GM13977 (cell line): ENCODE measurements at regions not wholly inside any gene's neighbourhood (a gene's known extent, or its start where the extent isn't known, plus 50 kb on each side); places are given as distances from the start of the nearest gene placed in this dataset.
"Not testable (repeated sequence)": the region's sequence is repeated elsewhere in the genome, so short reads cannot be mapped to it uniquely, and the experiment has no call there.

Experiments used
- DNase-seq: peaks from one replicate; pipeline ENCODE4 v3.0.0; 2012; ENCODE audit warnings: low spot score
- in situ Hi-C: fragments of 300-500 bp; cut with MboI; formaldehyde crosslinking; loops from one replicate; pipeline ENCODE4 v1.12.0; 2022; ENCODE audit warnings: low sequenced_read_pairs, low pct_unique_long_range_greater_than_20kb, mixed read lengths, inconsistent platforms; ENCODE audit not compliant: unreplicated experiment
- TF ChIP-seq, protein P1 (sequence below): IDR thresholded peaks from 2 replicates; pipeline ENCODE4 v1.5.1; 2012; ENCODE audit warnings: mild to moderate bottlenecking, control low read depth; ENCODE audit not compliant: insufficient read depth; ENCODE audit errors: extremely low read depth, missing control alignments

DNA sequence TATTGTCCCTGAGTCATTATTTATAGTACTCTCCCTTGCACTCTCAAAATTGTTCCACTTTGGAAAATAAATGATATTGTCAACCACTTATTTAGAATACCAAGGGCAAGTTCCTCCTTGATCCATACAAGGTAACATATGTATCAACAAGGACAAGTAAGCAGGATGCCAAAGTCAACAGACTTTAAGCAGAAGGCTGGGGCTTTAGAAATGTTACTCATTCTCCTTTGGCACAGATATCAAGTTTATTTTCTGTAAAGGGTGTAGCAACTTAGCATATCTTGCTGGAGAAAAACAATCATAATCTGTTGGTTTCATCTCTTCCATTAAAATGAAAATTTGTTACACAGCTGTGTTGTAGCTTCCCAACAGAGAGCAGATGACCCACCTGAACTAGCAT is 248.7 kb upstream of the SLC30A5 start:
- TF ChIP-seq, protein P1, sequence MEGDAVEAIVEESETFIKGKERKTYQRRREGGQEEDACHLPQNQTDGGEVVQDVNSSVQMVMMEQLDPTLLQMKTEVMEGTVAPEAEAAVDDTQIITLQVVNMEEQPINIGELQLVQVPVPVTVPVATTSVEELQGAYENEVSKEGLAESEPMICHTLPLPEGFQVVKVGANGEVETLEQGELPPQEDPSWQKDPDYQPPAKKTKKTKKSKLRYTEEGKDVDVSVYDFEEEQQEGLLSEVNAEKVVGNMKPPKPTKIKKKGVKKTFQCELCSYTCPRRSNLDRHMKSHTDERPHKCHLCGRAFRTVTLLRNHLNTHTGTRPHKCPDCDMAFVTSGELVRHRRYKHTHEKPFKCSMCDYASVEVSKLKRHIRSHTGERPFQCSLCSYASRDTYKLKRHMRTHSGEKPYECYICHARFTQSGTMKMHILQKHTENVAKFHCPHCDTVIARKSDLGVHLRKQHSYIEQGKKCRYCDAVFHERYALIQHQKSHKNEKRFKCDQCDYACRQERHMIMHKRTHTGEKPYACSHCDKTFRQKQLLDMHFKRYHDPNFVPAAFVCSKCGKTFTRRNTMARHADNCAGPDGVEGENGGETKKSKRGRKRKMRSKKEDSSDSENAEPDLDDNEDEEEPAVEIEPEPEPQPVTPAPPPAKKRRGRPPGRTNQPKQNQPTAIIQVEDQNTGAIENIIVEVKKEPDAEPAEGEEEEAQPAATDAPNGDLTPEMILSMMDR: no peak
- in situ Hi-C loops: no loop called here
- no peak for DNase-seq

DNA sequence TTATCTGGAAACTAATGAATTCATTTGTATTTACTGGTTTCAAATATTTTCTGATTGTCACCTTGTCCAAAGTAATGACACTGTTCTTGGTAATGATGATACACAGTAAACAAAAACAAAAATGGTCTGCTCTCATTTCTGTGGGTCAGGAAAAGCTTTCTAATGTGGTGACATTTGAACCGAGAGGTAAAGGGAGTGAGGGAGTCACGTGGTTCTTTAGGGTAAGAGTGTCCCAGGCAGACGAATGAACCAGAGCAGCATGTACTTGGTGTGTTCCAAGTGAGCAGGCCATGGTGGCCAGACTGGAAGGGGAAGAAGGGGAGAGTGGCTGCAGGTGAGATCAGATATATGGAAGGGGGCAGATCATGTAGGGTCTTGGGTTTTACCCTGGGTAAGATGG is 247.0 kb upstream of the SLC30A5 start:
- TF ChIP-seq, protein P1: no peak
- DNase-seq: no peak
- in situ Hi-C loops: no loop called here

DNA sequence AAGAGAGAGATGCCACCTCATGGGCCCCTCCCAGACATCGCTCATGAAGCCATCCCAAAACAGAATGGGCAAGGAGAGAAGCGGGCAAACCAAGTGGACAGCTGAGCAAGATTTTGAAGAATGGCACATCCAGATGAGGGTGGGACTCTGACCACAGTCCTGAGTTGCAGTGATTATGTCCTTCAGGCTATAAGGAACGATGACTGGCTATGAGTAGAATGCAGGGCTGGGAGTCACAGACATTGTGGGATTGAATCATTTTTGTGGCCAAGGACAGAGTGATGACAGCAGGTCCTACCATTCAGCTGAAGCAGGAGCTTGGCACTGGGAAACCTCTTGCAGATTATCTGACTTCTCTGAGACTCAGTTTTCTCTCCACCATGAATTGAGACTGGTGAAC is 245.7 kb upstream of the SLC30A5 start:
- no peak for DNase-seq
- TF ChIP-seq, protein P1: no peak
- in situ Hi-C loops: no loop called here

DNA sequence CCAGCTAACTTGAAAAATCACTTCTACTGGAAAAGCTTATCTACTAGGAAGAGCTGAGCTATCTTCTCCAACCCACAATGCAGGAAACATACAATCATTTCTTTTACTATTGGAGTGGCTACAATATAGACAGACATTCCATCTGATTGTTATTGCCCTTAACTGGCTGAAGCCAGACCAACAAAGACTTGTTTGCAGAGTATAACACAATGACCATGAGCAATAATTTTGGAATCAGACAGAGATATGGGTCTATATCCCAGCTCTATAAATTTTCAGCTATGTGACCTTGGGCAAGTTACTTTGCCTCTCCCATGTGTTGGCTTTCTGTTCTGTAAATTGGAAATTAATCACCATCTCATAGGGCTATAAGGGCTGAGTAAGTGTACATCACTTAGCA is 244.7 kb upstream of the SLC30A5 start:
- in situ Hi-C loops: no loop called here

DNA sequence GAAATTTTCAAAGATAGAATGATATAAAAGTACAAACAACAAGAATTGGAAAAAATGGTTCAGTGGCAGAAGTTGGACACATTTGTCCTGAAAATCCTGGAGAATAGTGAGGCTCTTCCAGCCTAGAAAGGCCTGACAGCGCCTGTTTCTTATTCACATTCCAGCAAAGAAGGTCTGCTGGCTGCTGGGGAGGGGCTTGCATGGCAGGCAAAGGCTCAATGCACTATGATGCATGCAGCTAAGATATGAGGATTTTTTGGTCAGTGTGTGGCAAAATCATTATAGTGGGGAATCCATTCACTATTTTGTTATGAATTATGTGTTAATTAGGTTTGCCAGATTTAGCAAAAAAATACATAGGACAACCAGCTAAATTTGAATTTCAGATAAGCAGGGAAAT is 243.9 kb upstream of the SLC30A5 start:
- TF ChIP-seq, protein P1: no peak
- in situ Hi-C loops: no loop called here
- DNase-seq: no peak

More for the DNA sequence above, 244.7 kb upstream of the SLC30A5 start:
- TF ChIP-seq, protein P1: no peak
- no peak for DNase-seq

DNA sequence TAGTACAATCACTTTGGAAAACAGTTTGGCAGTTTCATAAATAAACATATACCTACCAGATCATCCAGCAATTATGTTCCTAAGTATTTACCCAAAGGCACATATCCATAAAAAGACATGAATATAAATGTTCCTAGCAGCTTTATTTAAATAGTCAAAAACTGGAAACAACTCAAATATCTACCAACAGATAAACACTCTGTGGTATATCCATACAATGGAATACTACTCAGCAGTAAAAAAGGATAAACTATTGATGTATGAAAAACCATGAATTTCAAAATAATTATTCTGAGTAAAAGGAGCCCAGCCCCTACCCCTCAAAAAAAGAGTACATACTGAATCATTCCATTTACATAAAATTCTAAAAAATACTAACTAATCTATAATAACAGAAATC is 232.7 kb upstream of the SLC30A5 start:
- DNase-seq: no peak
- TF ChIP-seq, protein P1: no peak
- in situ Hi-C loops: no loop called here

DNA sequence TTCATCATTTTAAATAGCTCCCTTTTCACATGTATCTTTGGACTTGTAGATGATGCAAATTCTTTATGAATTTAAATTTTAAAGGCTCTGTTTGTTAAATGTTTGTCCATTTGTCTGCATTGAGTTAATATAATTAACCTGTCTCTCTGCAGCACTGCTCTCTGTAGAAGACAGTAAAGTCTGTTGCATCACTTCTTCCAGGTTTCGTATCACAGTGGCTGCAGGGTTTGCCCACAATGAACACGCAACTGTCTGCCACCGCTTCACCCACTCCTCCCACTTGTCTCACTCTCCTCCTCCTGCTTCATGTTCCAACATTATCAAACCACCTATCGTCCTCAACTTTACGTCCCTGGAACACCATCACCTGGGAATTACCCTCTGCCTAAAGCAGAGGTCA is 231.3 kb upstream of the SLC30A5 start:
- in situ Hi-C loops: no loop called here
- TF ChIP-seq, protein P1: no peak

DNA sequence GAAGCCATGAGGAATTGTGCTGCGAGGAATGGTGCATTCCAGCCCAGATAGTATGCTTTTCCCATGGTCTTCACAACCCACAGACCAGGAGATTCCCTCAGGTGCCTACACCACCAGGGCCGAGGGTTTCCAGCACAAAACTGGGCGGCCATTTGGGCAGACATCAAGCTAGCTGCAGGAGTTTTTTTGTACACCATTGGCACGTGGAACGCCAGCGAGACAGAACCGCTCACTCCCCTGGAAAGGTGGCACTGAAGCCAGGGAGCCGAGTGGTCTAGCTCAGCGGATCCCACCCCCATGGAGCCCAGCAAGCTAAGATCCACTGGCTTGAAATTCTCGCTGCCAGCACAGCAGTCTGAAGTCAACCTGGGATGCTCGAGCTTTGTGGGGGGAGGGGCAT is 228.6 kb upstream of the SLC30A5 start:
- in situ Hi-C loops, DNase-seq: not testable (repeated sequence)

More for the DNA sequence above, 231.3 kb upstream of the SLC30A5 start:
- DNase-seq: no peak
